Stimulated activated CD8-positive, alpha-beta memory T cell treated with anti-CD3 and anti-CD28 coated beads, Interleukin-4, amount 100 ng/mL, for 4 hours (primary cell): ENCODE measurements at regions not wholly inside any gene's neighbourhood (a gene's known extent, or its start where the extent isn't known, plus 50 kb on each side); places are given as distances from the start of the nearest gene placed in this dataset.

Experiments
- DNase-seq, 2 donors: peaks; one replicate each; pipeline ENCODE4 v3.0.0-alpha.2; 2020; ENCODE audit warnings: low read depth in 2 of 2, low spot score in 1 of 2

GRCh38 chr5:52668544-52669185 lies 119.1 kb upstream of the ITGA1 start:
- no peak for DNase-seq

- DNase-seq = no peak
These were observed 115.3 kb upstream of the ITGA1 start for GRCh38 chr5:52672459-52672858.

- no peak for DNase-seq
These were observed 114.2 kb upstream of the ITGA1 start for GRCh38 chr5:52673495-52673894.

DNA sequence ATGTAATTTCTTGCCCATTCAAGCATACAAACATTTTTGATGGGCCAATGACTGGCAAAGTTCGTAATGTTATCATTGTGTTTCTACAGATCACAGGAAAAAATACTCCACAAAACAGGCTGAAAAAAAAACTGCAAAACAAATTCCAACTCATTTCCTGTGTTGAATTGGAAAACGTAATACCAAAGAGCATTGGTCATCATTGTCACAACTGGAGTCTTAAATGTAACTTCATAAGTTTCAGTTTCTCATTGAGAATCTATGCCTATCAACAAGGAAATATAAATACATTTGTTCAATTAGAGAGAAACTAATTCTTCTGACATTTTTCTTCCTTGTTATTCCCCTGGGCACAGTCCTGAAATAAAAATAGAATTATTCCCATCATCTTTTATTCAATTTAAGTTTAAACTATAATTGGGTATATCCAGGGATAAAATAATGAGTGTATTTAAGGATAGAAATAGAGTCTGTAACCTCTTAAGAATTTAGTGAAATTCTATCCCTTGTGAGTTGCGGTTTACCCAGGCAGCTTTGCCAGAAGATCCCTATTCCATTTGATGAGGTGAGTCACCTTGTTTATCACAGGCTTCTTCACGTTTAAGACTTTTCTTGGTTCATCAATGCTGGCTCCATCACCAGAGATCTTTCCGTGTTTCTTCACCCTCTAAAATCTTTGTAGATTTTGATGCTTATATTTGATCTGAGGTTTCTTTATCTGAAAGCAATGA lies 112.7 kb upstream of the ITGA1 start:
- DNase-seq = no peak

GRCh38 chr5:52682492-52682891 lies 105.2 kb upstream of the ITGA1 start:
- no peak for DNase-seq

GRCh38 chr5:52684051-52684450 lies 103.7 kb upstream of the ITGA1 start:
- DNase-seq = no peak

DNA sequence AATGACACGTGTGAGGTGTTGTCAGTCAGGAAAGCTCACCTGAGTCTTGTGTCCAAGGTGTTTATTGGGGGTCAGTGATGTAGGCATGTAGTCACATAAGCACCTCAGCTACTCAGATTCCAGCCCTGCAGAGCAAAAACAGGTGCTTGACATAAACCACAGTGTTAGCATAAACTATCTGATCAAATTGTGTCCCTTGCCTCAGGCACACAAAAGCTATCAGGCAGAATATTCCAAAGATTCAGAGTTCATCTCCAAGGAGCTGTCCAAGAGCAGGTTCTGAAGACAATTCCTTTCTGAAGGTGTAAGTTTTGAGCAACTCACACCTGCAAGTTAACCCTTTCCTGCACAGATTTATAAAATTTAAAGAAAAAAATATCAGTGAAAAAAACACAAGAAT lies 102.2 kb upstream of the ITGA1 start:
- no peak for DNase-seq

GRCh38 chr5:52685971-52686370 lies 101.7 kb upstream of the ITGA1 start:
- no peak for DNase-seq

DNA sequence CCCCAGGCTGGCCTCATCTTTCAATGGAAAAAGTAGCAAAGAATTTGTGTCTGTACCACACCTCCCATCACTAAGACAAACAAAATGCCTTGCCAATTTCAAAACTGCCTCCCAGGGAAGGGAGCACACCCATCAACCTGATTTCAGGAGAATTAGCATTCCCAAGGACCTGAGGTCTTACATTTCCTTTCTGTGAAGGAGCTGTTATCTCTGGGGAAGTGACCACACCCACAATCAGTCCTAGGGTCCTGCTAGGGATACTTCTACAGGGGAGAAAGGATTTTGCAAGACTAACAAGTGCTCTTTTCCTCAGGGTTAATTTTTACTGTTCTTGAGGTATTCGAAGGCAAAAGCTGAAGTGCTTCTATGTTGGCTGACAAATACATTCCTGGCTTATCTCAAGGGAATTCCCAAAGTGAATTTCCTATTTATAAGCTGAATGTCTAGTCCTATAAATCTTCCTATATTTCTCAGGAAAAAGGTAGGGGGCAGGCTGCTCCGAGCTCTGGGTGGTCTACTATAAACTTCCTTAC lies 97.4 kb upstream of the ITGA1 start:
- DNase-seq = no peak

- DNase-seq = no peak
These were observed 95.7 kb upstream of the ITGA1 start for GRCh38 chr5:52692039-52692438.

- DNase-seq = no peak
These were observed 95.1 kb upstream of the ITGA1 start for GRCh38 chr5:52692606-52693005.

DNA sequence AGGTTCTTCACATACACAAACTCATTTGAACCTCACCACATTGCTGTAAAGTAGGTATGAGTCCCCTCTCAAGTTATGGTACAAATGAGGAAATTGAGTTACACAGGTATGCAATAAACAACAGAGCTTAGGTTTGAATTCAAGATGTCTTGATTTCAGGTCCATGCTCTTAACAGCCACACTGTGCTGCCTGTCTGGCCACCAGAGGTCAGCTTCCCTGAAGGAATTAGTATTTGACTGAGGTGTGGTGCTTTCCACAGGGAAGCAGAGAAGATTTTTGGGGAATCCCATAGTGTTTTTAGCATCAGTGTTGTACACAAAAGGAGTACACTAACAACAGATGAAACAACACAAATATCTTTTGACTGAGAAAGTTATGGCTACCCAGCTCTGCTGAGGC lies 94.4 kb upstream of the ITGA1 start:
- no peak for DNase-seq

- no peak for DNase-seq
These were observed 93.9 kb upstream of the ITGA1 start for GRCh38 chr5:52693836-52694235.

DNA sequence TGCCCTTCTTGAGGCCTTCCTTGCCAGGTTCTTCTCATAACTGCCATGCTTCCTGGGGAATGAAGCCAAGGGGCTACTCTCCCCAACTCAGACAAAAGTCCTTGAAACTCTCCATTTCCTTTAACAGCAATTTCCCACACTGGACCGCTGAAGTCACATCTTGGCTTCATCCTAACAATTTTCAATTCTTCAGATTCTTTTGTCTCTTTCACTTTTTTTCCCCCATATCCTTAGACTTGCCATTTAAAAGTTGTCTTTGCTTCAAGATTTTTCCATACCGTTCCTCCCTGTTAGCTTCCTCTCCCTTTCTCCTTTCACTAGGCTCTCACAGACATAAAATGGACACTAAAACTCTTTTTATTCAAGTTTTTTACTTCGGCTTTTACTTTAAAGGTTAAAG lies 93.1 kb upstream of the ITGA1 start:
- DNase-seq = no peak

- no peak for DNase-seq
These were observed 84.8 kb upstream of the ITGA1 start for GRCh38 chr5:52702877-52703276.

GRCh38 chr5:52703321-52703720 lies 84.4 kb upstream of the ITGA1 start:
- DNase-seq = no peak

- DNase-seq = no peak
These were observed 82.0 kb upstream of the ITGA1 start for GRCh38 chr5:52705720-52706119.

GRCh38 chr5:52706775-52707174 lies 80.9 kb upstream of the ITGA1 start:
- DNase-seq = no peak

- DNase-seq = no peak
These were observed 80.1 kb upstream of the ITGA1 start for GRCh38 chr5:52707616-52708015.

DNA sequence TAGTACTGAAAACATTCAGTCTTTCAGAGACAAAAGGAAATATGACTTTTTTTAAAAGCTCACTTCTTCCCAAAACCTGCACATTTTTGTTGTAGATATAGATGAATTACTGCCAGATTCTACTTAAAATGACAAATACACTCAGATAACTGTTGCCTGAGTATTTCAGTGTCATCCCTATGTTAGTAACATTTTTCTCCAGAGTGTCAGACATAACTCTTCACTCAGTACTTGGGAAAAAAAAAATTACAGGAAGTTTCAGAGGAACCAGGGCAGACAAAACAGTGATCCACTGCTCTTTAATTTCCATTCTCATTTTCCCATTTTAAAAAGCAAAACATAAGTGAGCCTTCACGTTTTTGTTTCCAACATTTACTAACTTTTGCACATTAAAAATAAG lies 79.3 kb upstream of the ITGA1 start:
- no peak for DNase-seq

GRCh38 chr5:52709167-52709925 lies 78.4 kb upstream of the ITGA1 start:
- DNase-seq = no peak
